ENCODE measurements at regions not wholly inside any gene's neighbourhood (a gene's known extent, or its start where the extent isn't known, plus 50 kb on each side); places are given as distances from the start of the nearest gene placed in this dataset.

- ChIA-PET CTCF (no interaction called here), POLR2A (no interaction called here)
- ATAC-seq (no peak), DNase-seq (ENCODE audit: low spot score) (no peak)
- peaks cover 10% of the 10 kb centered on the region for H3K4me1 Mint-ChIP-seq
- no peaks in the 10 kb centered on the region for H3K36me3 Mint-ChIP-seq
- H3K9me3 Mint-ChIP-seq, result no peaks in the 10 kb centered on the region
- H3K27ac Mint-ChIP-seq, result no peak overlapping the region
- no peak overlapping the region for H3K4me3 Mint-ChIP-seq
- TF ChIP-seq KAT7 (CRISPR knock-in tag; IDR thresholded peaks at IDR 0.05; ENCODE audit: borderline replicate concordance), result no peak
- TF ChIP-seq FOXP4 (CRISPR knock-in tag; IDR thresholded peaks at IDR 0.05), result no peak
- TF ChIP-seq ATF1 (CRISPR knock-in tag; IDR thresholded peaks at IDR 0.05), result no peak
- TF ChIP-seq IRF2 (CRISPR knock-in tag; IDR thresholded peaks at IDR 0.05; ENCODE audit: borderline replicate concordance, low read depth), result no peak
- no peak for TF ChIP-seq ERG (CRISPR knock-in tag; IDR thresholded peaks at IDR 0.05)
- no peak for TF ChIP-seq ZSCAN18 (CRISPR knock-in tag; IDR thresholded peaks at IDR 0.05)
- no peak for TF ChIP-seq E2F4 (CRISPR knock-in tag; IDR thresholded peaks at IDR 0.05; ENCODE audit: borderline replicate concordance, low read depth)
- TF ChIP-seq USF2 (CRISPR knock-in tag; IDR thresholded peaks at IDR 0.05), result no peak
- TF ChIP-seq JUN (CRISPR knock-in tag; IDR thresholded peaks at IDR 0.05), result no peak
- no peaks in the 10 kb centered on the region for H3K27me3 Mint-ChIP-seq (ENCODE audit: low read depth)
Measured at GRCh38 chr3:178324356-178324755, 211.9 kb upstream of the KCNMB2 start.

GRCh38 chr3:178325330-178325729 lies 210.9 kb upstream of the KCNMB2 start:
- peaks cover 10% of the 10 kb centered on the region for H3K4me1 Mint-ChIP-seq
- CTCF ChIA-PET, result no interaction called here
- POLR2A ChIA-PET, result no interaction called here

More at GRCh38 chr3:178325330-178325729, 210.9 kb upstream of the KCNMB2 start:
- Mint-ChIP-seq H3K27ac (no peak overlapping the region), H3K27me3 (ENCODE audit: low read depth) (no peaks in the 10 kb centered on the region), H3K4me3 (no peak overlapping the region), H3K36me3 (no peaks in the 10 kb centered on the region), H3K9me3 (no peaks in the 10 kb centered on the region)
- TF ChIP-seq FOXP4 (CRISPR knock-in tag; IDR thresholded peaks at IDR 0.05) (no peak), CBFB (CRISPR knock-in tag; IDR thresholded peaks at IDR 0.05; ENCODE audit: low read depth) (no peak), TP53 (CRISPR knock-in tag; IDR thresholded peaks at IDR 0.05) (no peak), IRF2 (CRISPR knock-in tag; IDR thresholded peaks at IDR 0.05; ENCODE audit: borderline replicate concordance, low read depth) (no peak), RELA (CRISPR knock-in tag; IDR thresholded peaks at IDR 0.05; ENCODE audit: borderline replicate concordance) (no peak), FOXP1 (CRISPR knock-in tag; IDR thresholded peaks at IDR 0.05; ENCODE audit: borderline replicate concordance) (no peak), OVOL2 (CRISPR knock-in tag; IDR thresholded peaks at IDR 0.05; ENCODE audit: borderline replicate concordance) (no peak), ERG (CRISPR knock-in tag; IDR thresholded peaks at IDR 0.05) (no peak), ZNF317 (CRISPR knock-in tag; IDR thresholded peaks at IDR 0.05; ENCODE audit: borderline replicate concordance, low read depth) (no peak), SMAD3 (CRISPR knock-in tag; IDR thresholded peaks at IDR 0.05; ENCODE audit: borderline replicate concordance) (no peak), TEAD4 (CRISPR knock-in tag; IDR thresholded peaks at IDR 0.05) (no peak), NR2C2 (CRISPR knock-in tag; IDR thresholded peaks at IDR 0.05) (no peak), HMGA2 (CRISPR knock-in tag; IDR thresholded peaks at IDR 0.05) (no peak), ZSCAN18 (CRISPR knock-in tag; IDR thresholded peaks at IDR 0.05) (no peak)
- no peak for ATAC-seq
- DNase-seq (ENCODE audit: low spot score), result no peak
